H9 (cell line): ENCODE measurements at regions not wholly inside any gene's neighbourhood (a gene's known extent, or its start where the extent isn't known, plus 50 kb on each side); places are given as distances from the start of the nearest gene placed in this dataset.

Experiments
- DNase-seq: peaks from one replicate; pipeline ENCODE4 v3.0.0-alpha.2; 2017
- H2AFZ ChIP-seq: one replicate; pipeline ENCODE4 v1.6.1; 2013; ENCODE audit warnings: mild to moderate bottlenecking, low read length, control low read depth, moderate library complexity
- H2AK5ac ChIP-seq: 2 replicates; pipeline ENCODE4 v1.6.1; 2013; ENCODE audit warnings: low read length, control low read depth, mixed read lengths; ENCODE audit not compliant: insufficient read length
- H2BK120ac ChIP-seq: one replicate; pipeline ENCODE4 v1.6.1; 2013; ENCODE audit warnings: low read depth, mild to moderate bottlenecking, low read length, control low read depth, inconsistent platforms; ENCODE audit not compliant: poor library complexity, severe bottlenecking
- H2BK12ac ChIP-seq: 2 replicates; pipeline ENCODE4 v1.6.1; 2013; ENCODE audit warnings: low read length, control low read depth, mixed read lengths, low read depth; ENCODE audit not compliant: insufficient read length
- H2BK15ac ChIP-seq: 2 replicates; pipeline ENCODE4 v1.6.1; 2013; ENCODE audit warnings: low read depth, low read length, control low read depth
- H2BK20ac ChIP-seq: one replicate; pipeline ENCODE4 v1.6.1; 2013; ENCODE audit warnings: low read depth, mild to moderate bottlenecking, low read length, control low read depth, inconsistent platforms; ENCODE audit not compliant: poor library complexity, severe bottlenecking
- H2BK5ac ChIP-seq: 2 replicates; pipeline ENCODE4 v1.6.1; 2013; ENCODE audit warnings: low read length, control low read depth, mixed read lengths; ENCODE audit not compliant: insufficient read length
- H3K14ac ChIP-seq: 2 replicates; pipeline ENCODE4 v1.6.1; 2013; ENCODE audit warnings: low read length, control low read depth; ENCODE audit not compliant: insufficient read depth
- H3K18ac ChIP-seq: 2 replicates; pipeline ENCODE4 v1.6.1; 2013; ENCODE audit warnings: low read depth, mild to moderate bottlenecking, mixed read lengths, low read length, control low read depth; ENCODE audit not compliant: insufficient read length
- H3K23ac ChIP-seq: 2 replicates; pipeline ENCODE4 v1.6.1; 2013; ENCODE audit warnings: low read length, control low read depth, mixed read lengths, low read depth; ENCODE audit not compliant: insufficient read length
- H3K23me2 ChIP-seq: 2 replicates; pipeline ENCODE4 v1.6.1; 2013; ENCODE audit warnings: low read depth, mild to moderate bottlenecking, mixed read lengths, low read length, control low read depth; ENCODE audit not compliant: insufficient read length, poor library complexity, severe bottlenecking
- H3K27ac ChIP-seq: 2 replicates; pipeline ENCODE4 v1.5.1; 2013; ENCODE audit warnings: low read length, control low read depth, mixed read lengths, low read depth; ENCODE audit not compliant: insufficient read length
- H3K27me3 ChIP-seq: 2 replicates; pipeline ENCODE4 v1.6.1; 2013; ENCODE audit warnings: low read length, control low read depth, inconsistent platforms; ENCODE audit not compliant: insufficient read depth
- H3K4ac ChIP-seq: 2 replicates; pipeline ENCODE4 v1.6.1; 2013; ENCODE audit warnings: low read depth, mild to moderate bottlenecking, control low read depth, inconsistent platforms, low read length, moderate library complexity
- H3K4me1 ChIP-seq: 2 replicates; pipeline ENCODE4 v1.6.1; 2013; ENCODE audit warnings: low read length, control low read depth, inconsistent platforms; ENCODE audit not compliant: insufficient read depth
- H3K4me2 ChIP-seq: 2 replicates; pipeline ENCODE4 v1.6.1; 2013; ENCODE audit warnings: low read length, control low read depth, mixed read lengths; ENCODE audit not compliant: insufficient read length, insufficient read depth
- H3K56ac ChIP-seq: 2 replicates; pipeline ENCODE4 v1.6.1; 2013; ENCODE audit warnings: low read depth, mild to moderate bottlenecking, mixed read lengths, low read length, control low read depth; ENCODE audit not compliant: insufficient read length
- H3K79me1 ChIP-seq: 2 replicates; pipeline ENCODE4 v1.6.1; 2013; ENCODE audit warnings: low read depth, mild to moderate bottlenecking, moderate library complexity, low read length, control low read depth, inconsistent platforms; ENCODE audit not compliant: insufficient read depth, poor library complexity, severe bottlenecking
- H3K79me2 ChIP-seq: 2 replicates; pipeline ENCODE4 v1.6.1; 2013; ENCODE audit warnings: low read length, control low read depth, inconsistent platforms; ENCODE audit not compliant: insufficient read depth
- H3K9ac ChIP-seq: 2 replicates; pipeline ENCODE4 v1.6.1; 2013; ENCODE audit warnings: low read length, control low read depth, mixed read lengths; ENCODE audit not compliant: insufficient read length; ENCODE audit errors: extremely low read depth
- H3K9me3 ChIP-seq: one replicate; pipeline ENCODE4 v1.6.1; 2013; ENCODE audit warnings: low read depth, low read length, inconsistent platforms; ENCODE audit not compliant: control insufficient read depth
- H3T11ph ChIP-seq: one replicate; pipeline ENCODE4 v1.6.1; 2013; ENCODE audit warnings: mild to moderate bottlenecking, low read length, control low read depth, inconsistent platforms
- H4K20me1 ChIP-seq: one replicate; pipeline ENCODE4 v1.6.1; 2013; ENCODE audit not compliant: control insufficient read depth, insufficient read length, insufficient read depth
- H4K5ac ChIP-seq: 2 replicates; pipeline ENCODE4 v1.6.1; 2013; ENCODE audit warnings: low read depth, mild to moderate bottlenecking, mixed read lengths, low read length, control low read depth; ENCODE audit not compliant: insufficient read length
- H4K8ac ChIP-seq: replicated peaks from 2 replicates; pipeline ENCODE4 v1.6.1; 2013; ENCODE audit warnings: low read length, control low read depth, mixed read lengths, low read depth; ENCODE audit not compliant: insufficient read length
- H4K91ac ChIP-seq: 2 replicates; pipeline ENCODE4 v1.6.1; 2013; ENCODE audit warnings: low read depth, mild to moderate bottlenecking, moderate library complexity, mixed read lengths, low read length, control low read depth; ENCODE audit not compliant: insufficient read length
- H3K27ac Mint-ChIP-seq, 3 experiments: 2 replicates in 2 of 3; 3 replicates in 1 of 3; pipeline ENCODE4 v1.8.0; 2020 to 2021; ENCODE audit warnings: mixed read lengths in 3 of 3, mild to moderate bottlenecking in 1 of 3, moderate library complexity in 1 of 3
- H3K27me3 Mint-ChIP-seq: 2 replicates; pipeline ENCODE4 v1.8.0; 2021; ENCODE audit warnings: low read depth, mild to moderate bottlenecking, moderate library complexity, mixed read lengths
- H3K36me3 Mint-ChIP-seq, 3 experiments: 2 replicates in 2 of 3; 3 replicates in 1 of 3; pipeline ENCODE4 v1.8.0; 2020 to 2021; ENCODE audit warnings: low read depth in 3 of 3, mixed read lengths in 3 of 3; ENCODE audit not compliant: insufficient read depth in 1 of 3
- H3K4me1 Mint-ChIP-seq, 2 experiments: 2 replicates each; pipeline ENCODE4 v1.8.0; 2020; ENCODE audit warnings: mixed read lengths in 2 of 2
- H3K4me3 Mint-ChIP-seq, 2 experiments: 2 replicates in 1 of 2; 3 replicates in 1 of 2; pipeline ENCODE4 v1.8.0; 2020 to 2021; ENCODE audit warnings: mild to moderate bottlenecking in 2 of 2, mixed read lengths in 2 of 2, moderate library complexity in 1 of 2
- H3K9me3 Mint-ChIP-seq, 2 experiments: 2 replicates in 1 of 2; 3 replicates in 1 of 2; pipeline ENCODE4 v1.8.0; 2020; ENCODE audit warnings: mild to moderate bottlenecking in 2 of 2, mixed read lengths in 2 of 2, moderate library complexity in 1 of 2
- CTCF ChIP-seq: fragments of 200-600 bp; sonication (generic); conservative IDR thresholded peaks from 3 replicates; pipeline ENCODE4 v1.8.0; 2021; ENCODE audit warnings: antibody characterized with exemption, mild to moderate bottlenecking
- WGBS: extraction: QIAGEN DNeasy Blood & Tissue Kit; methylation state at CpG from one replicate; pipeline ENCODE4 v1.1.7; 2013; ENCODE audit warnings: missing lambda C conversion rate, low lambda C conversion rate, mixed read lengths; ENCODE audit not compliant: insufficient read length; ENCODE audit errors: extremely low coverage; 5-methylcytosine and 5-hydroxymethylcytosine counted together

- Mint-ChIP-seq H3K27me3 (peaks cover 4% of the 10 kb centered on the region; the same call in 1 of the 2 replicates), H3K36me3 (no peaks in the 10 kb centered on the region), H3K4me3 (no peak overlapping the region), H3K4me1 (peaks cover 9 to 18% of the 10 kb centered on the region in 2 experiments), H3K9me3 (no peaks in the 10 kb centered on the region), H3K27ac (no peak overlapping the region; a peak in 2 of 7 replicates)
- Histone ChIP-seq H3K9ac (no peak overlapping the region), H3K18ac (no peak overlapping the region), H3K27me3 (no peaks in the 10 kb centered on the region), H3K23me2 (no peaks in the 10 kb centered on the region), H3K4me1 (0 out of 2 replicates have a peak, but pooled peaks cover 4% of the 10 kb centered on the region), H3K27ac (no peak overlapping the region), H4K5ac (no peak overlapping the region), H2AFZ (no peak overlapping the region), H4K91ac (no peak overlapping the region), H2BK12ac (no peak overlapping the region), H3K14ac (no peak overlapping the region), H4K20me1 (no peaks in the 10 kb centered on the region), H3T11ph (no peak overlapping the region), H4K8ac (no peak overlapping the region), H2BK20ac (no peak overlapping the region), H2AK5ac (no peak overlapping the region), H3K4ac (no peak overlapping the region), H3K56ac (no peak overlapping the region), H2BK15ac (no peak overlapping the region), H3K23ac (no peak overlapping the region), H3K79me2 (no peaks in the 10 kb centered on the region), H3K79me1 (no peaks in the 10 kb centered on the region), H2BK120ac (no peak overlapping the region), H2BK5ac (no peak overlapping the region), H3K4me2 (no peak overlapping the region), H3K9me3 (no peaks in the 10 kb centered on the region)
- no peak for DNase-seq
- no peak for TF ChIP-seq CTCF
- no CpG with 5 or more reads among the region's 10 CpGs for WGBS
Measured at GRCh38 chr5:135714126-135714894, 120.2 kb upstream of the SLC25A48 start.
